ENCODE measurements at regions not wholly inside any gene's neighbourhood (a gene's known extent, or its start where the extent isn't known, plus 50 kb on each side); places are given as distances from the start of the nearest gene placed in this dataset.

DNA sequence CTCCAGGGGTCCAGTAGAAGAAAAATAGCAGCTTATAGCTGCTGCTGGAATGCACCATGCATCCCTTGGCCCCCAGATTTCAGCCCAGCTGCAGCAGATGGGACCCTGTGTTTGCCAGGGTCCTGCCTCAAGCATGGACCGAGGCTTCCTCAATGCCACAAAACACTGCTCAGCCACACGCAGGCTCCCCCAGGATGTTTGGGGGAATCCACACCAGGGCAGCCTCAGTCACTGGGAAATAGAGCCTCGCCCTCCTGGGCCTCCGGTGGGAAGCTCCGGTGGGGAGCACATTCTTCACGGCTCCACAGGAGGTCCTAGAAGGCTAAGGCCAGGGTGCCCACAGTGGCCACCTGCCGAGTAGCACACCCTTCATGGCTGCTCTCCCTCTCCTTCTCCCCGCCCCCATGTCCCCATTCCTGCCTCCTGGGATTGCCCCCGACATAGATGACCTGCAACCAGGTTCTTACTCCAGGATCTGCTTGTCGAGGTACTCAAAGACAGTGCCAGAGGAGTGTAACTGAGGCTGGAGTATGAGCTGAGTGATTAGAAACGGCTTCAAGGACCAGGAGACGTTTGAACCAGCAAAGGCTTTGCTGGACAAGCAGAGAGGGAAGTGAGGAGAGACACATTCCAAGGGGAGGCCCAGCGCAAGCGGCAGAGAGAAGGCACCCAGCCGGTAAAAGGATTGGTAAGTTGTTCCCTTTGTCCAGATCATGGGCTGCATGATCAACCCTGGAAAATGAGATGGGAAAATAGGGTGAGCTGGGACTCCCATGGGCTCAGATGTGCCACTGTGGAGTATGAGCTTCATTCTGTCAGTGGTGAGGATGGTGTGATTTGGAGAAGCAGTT, 110.7 kb upstream of the UQCRFS1 start:
- TF ChIP-seq, protein P1, sequence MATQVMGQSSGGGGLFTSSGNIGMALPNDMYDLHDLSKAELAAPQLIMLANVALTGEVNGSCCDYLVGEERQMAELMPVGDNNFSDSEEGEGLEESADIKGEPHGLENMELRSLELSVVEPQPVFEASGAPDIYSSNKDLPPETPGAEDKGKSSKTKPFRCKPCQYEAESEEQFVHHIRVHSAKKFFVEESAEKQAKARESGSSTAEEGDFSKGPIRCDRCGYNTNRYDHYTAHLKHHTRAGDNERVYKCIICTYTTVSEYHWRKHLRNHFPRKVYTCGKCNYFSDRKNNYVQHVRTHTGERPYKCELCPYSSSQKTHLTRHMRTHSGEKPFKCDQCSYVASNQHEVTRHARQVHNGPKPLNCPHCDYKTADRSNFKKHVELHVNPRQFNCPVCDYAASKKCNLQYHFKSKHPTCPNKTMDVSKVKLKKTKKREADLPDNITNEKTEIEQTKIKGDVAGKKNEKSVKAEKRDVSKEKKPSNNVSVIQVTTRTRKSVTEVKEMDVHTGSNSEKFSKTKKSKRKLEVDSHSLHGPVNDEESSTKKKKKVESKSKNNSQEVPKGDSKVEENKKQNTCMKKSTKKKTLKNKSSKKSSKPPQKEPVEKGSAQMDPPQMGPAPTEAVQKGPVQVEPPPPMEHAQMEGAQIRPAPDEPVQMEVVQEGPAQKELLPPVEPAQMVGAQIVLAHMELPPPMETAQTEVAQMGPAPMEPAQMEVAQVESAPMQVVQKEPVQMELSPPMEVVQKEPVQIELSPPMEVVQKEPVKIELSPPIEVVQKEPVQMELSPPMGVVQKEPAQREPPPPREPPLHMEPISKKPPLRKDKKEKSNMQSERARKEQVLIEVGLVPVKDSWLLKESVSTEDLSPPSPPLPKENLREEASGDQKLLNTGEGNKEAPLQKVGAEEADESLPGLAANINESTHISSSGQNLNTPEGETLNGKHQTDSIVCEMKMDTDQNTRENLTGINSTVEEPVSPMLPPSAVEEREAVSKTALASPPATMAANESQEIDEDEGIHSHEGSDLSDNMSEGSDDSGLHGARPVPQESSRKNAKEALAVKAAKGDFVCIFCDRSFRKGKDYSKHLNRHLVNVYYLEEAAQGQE (IDR thresholded peaks at IDR 0.05; ENCODE audit: insufficient read depth in 1 of 2, low read depth in 2 of 2, low read length in 2 of 2): no peak
- TF ChIP-seq TAF1 (IDR thresholded peaks at IDR 0.05; ENCODE audit: borderline replicate concordance, insufficient read depth, low read length) (no peak), SIN3A (IDR thresholded peaks at IDR 0.05; ENCODE audit: borderline replicate concordance, insufficient read depth, low read length) (no peak), FOXP2 (optimal IDR thresholded peaks at IDR 0.05; ENCODE audit: borderline replicate concordance, extremely low read depth, extremely low read length, insufficient read depth) (no peak), POLR2AphosphoS5 (IDR thresholded peaks at IDR 0.05; ENCODE audit: low read depth, low read length) (no peak)

DNA sequence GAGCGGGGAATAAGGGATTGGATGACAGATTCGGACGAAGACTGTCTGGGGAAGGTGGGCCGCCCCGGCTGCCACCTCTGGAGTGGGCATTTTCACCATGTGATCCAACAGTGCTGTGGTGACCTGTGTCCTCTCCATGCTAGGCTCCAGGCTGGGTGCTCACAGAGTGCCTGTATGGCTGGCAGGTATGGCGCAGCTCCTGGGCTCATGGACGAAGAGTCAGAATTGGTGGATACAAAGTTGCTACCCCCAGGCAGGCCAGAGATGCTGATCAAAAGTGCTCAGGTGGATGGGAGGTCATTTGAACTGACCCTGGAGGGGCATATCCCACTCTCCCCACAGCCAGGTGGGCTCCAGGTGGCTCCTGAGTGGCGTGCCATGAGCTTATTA, 111.3 kb upstream of the UQCRFS1 start:
- TF ChIP-seq, protein P1 (IDR thresholded peaks at IDR 0.05; ENCODE audit: insufficient read depth in 1 of 2, low read depth in 2 of 2, low read length in 2 of 2): no peak
- no peak for TF ChIP-seq FOXP2 (optimal IDR thresholded peaks at IDR 0.05; ENCODE audit: borderline replicate concordance, extremely low read depth, extremely low read length, insufficient read depth)
- no peak for TF ChIP-seq POLR2AphosphoS5 (IDR thresholded peaks at IDR 0.05; ENCODE audit: low read depth, low read length)
- TF ChIP-seq SIN3A (IDR thresholded peaks at IDR 0.05; ENCODE audit: borderline replicate concordance, insufficient read depth, low read length): no peak
- TF ChIP-seq TAF1 (IDR thresholded peaks at IDR 0.05; ENCODE audit: borderline replicate concordance, insufficient read depth, low read length): no peak

DNA sequence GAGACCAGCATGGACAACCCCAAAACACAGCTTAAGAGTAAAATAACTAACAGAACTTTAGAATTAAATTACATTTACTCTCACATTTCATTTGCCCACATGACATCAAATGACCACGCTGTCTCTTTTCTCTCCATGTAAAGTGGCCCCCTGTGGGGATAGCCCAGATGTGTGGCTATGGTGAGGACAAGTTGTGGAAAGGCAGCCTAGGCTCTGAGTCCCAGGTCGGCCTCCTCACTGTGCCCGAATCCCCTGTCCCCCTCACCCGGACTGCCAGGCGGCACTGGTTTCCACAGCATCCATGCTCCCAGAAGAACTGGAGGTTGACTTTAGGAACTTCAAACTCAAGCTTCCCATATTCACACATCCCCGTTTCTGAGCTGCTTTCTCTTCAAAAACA, 111.8 kb upstream of the UQCRFS1 start:
- TF ChIP-seq, protein P1 (IDR thresholded peaks at IDR 0.05; ENCODE audit: insufficient read depth in 1 of 2, low read depth in 2 of 2, low read length in 2 of 2): no peak
- no peak for TF ChIP-seq TAF1 (IDR thresholded peaks at IDR 0.05; ENCODE audit: borderline replicate concordance, insufficient read depth, low read length)
- TF ChIP-seq POLR2AphosphoS5 (IDR thresholded peaks at IDR 0.05; ENCODE audit: low read depth, low read length): no peak
- TF ChIP-seq SIN3A (IDR thresholded peaks at IDR 0.05; ENCODE audit: borderline replicate concordance, insufficient read depth, low read length): no peak
- TF ChIP-seq FOXP2 (optimal IDR thresholded peaks at IDR 0.05; ENCODE audit: borderline replicate concordance, extremely low read depth, extremely low read length, insufficient read depth): no peak

DNA sequence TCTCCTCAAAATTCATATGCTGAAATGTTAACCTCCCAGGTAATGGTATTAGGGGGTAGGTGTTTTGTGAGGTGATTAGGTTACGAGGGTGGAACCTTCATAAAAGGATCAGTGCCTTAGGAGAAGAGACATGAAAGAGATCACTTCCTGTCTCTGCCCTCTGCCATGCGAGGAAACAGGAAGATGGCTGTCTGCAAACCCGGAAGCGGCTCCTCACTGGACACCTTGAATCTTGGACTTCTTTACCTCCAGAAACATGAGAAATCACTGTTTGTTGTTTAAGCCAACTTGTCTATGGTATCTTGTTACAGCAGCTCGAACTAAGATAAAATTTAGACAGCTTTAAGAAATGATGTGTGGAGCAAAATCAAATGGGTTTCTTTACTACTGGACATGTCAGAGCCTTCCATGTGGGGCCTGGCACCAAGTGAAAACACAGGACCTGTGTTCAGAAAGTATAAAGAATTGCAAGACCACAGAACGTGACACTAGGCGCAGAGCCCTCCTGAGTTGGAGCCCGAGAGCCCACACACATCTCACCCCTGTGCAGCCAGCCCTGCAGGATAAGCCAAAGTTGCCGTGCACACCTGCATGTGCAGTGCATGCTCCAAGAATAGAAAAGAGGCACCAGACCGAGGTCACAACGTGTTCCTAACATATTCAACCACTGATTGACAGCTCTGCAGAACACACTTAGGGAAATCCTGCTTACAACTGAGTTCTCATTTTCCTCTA, 112.5 kb upstream of the UQCRFS1 start:
- TF ChIP-seq, protein P1 (IDR thresholded peaks at IDR 0.05; ENCODE audit: insufficient read depth in 1 of 2, low read depth in 2 of 2, low read length in 2 of 2): no peak
- TF ChIP-seq TAF1 (IDR thresholded peaks at IDR 0.05; ENCODE audit: borderline replicate concordance, insufficient read depth, low read length): no peak
- no peak for TF ChIP-seq POLR2AphosphoS5 (IDR thresholded peaks at IDR 0.05; ENCODE audit: low read depth, low read length)
- TF ChIP-seq SIN3A (IDR thresholded peaks at IDR 0.05; ENCODE audit: borderline replicate concordance, insufficient read depth, low read length): no peak
- no peak for TF ChIP-seq FOXP2 (optimal IDR thresholded peaks at IDR 0.05; ENCODE audit: borderline replicate concordance, extremely low read depth, extremely low read length, insufficient read depth)

Measured in PFSK-1 (cell line).